IPS DF 19.7 (cell line): ENCODE measurements at regions not wholly inside any gene's neighbourhood (a gene's known extent, or its start where the extent isn't known, plus 50 kb on each side); places are given as distances from the start of the nearest gene placed in this dataset.
"Not testable (repeated sequence)": the region's sequence is repeated elsewhere in the genome, so short reads cannot be mapped to it uniquely, and the experiment has no call there.

Source experiments
- DNase-seq: peaks from one replicate; pipeline ENCODE4 v3.0.0-alpha.2; 2013; ENCODE audit warnings: low read depth, low spot score

- no peak for DNase-seq
These were observed 605.6 kb upstream of the TEX47 start for GRCh38 chr7:89401099-89401498.

- DNase-seq = no peak
These were observed 606.2 kb upstream of the TEX47 start for GRCh38 chr7:89401690-89402089.

GRCh38 chr7:89451911-89452310 lies 656.4 kb upstream of the TEX47 start:
- no peak for DNase-seq

- DNase-seq = no peak
These were observed 661.0 kb upstream of the TEX47 start for GRCh38 chr7:89456556-89456955.

- no peak for DNase-seq
These were observed 662.6 kb upstream of the TEX47 start for GRCh38 chr7:89458114-89458513.

GRCh38 chr7:89474456-89474855 lies 678.9 kb upstream of the TEX47 start:
- no peak for DNase-seq

GRCh38 chr7:89477991-89478390 lies 676.3 kb upstream of the STEAP1 start:
- DNase-seq = no peak

GRCh38 chr7:89495704-89496103 lies 658.6 kb upstream of the STEAP1 start:
- no peak for DNase-seq

- DNase-seq = no peak
These were observed 654.2 kb upstream of the STEAP1 start for GRCh38 chr7:89500084-89500483.

GRCh38 chr7:89503281-89503680 lies 651.0 kb upstream of the STEAP1 start:
- DNase-seq = no peak

- DNase-seq = no peak
These were observed 647.2 kb upstream of the STEAP1 start for GRCh38 chr7:89507034-89507433.

- no peak for DNase-seq
These were observed 642.4 kb upstream of the STEAP1 start for GRCh38 chr7:89511900-89512299.

- no peak for DNase-seq
These were observed 639.3 kb upstream of the STEAP1 start for GRCh38 chr7:89514970-89515369.

- no peak for DNase-seq
These were observed 636.5 kb upstream of the STEAP1 start for GRCh38 chr7:89517815-89518214.

GRCh38 chr7:89549768-89550167 lies 604.5 kb upstream of the STEAP1 start:
- no peak for DNase-seq

GRCh38 chr7:89554209-89554608 lies 600.1 kb upstream of the STEAP1 start:
- DNase-seq = no peak

- no peak for DNase-seq
These were observed 594.7 kb upstream of the STEAP1 start for GRCh38 chr7:89559596-89559995.

- no peak for DNase-seq
These were observed 590.7 kb upstream of the STEAP1 start for GRCh38 chr7:89563597-89563996.

GRCh38 chr7:89584896-89585295 lies 569.4 kb upstream of the STEAP1 start:
- DNase-seq = no peak

- DNase-seq = no peak
These were observed 561.1 kb upstream of the STEAP1 start for GRCh38 chr7:89593125-89593524.

GRCh38 chr7:89602984-89603383 lies 551.3 kb upstream of the STEAP1 start:
- no peak for DNase-seq

GRCh38 chr7:89605362-89605761 lies 548.9 kb upstream of the STEAP1 start:
- no peak for DNase-seq

- DNase-seq = no peak
These were observed 547.8 kb upstream of the STEAP1 start for GRCh38 chr7:89606511-89606910.

GRCh38 chr7:89607792-89608191 lies 546.5 kb upstream of the STEAP1 start:
- no peak for DNase-seq

- DNase-seq = not testable (repeated sequence)
These were observed 537.4 kb upstream of the STEAP1 start for GRCh38 chr7:89616829-89617228.
